ENCODE measurements at regions not wholly inside any gene's neighbourhood (a gene's known extent, or its start where the extent isn't known, plus 50 kb on each side); places are given as distances from the start of the nearest gene placed in this dataset.

GRCh38 chr3:87332789-87333188 lies 56.4 kb upstream of the POU1F1 start:
- Histone ChIP-seq H3K9ac (ENCODE audit: low read length) (no peak overlapping the region), H3K4me2 (ENCODE audit: low read length) (no peak overlapping the region), H3K9me3 (ENCODE audit: insufficient read depth, low read length) (no peaks in the 10 kb centered on the region), H3K36me3 (replicated peaks; ENCODE audit: low read depth, low read length) (no peaks in the 10 kb centered on the region), H3K27me3 (ENCODE audit: low read depth, low read length) (no peaks in the 10 kb centered on the region), H4K20me1 (ENCODE audit: insufficient read depth, low read length) (no peaks in the 10 kb centered on the region), H3K27ac (ENCODE audit: low read length) (no peak overlapping the region), H3K79me2 (ENCODE audit: low read length) (no peaks in the 10 kb centered on the region), H3K4me1 (ENCODE audit: low read length) (no peaks in the 10 kb centered on the region), H2AFZ (ENCODE audit: low read depth, low read length) (no peak overlapping the region), H3K4me3 (ENCODE audit: low read length) (no peak overlapping the region)
- TF ChIP-seq EZH2phosphoT487 (IDR thresholded peaks at IDR 0.05; ENCODE audit: low read depth), result no peak
- no peak for TF ChIP-seq CTCF (IDR thresholded peaks at IDR 0.05; ENCODE audit: low read depth, low read length)

GRCh38 chr3:87329065-87329464 lies 52.7 kb upstream of the POU1F1 start:
- Histone ChIP-seq H4K20me1 (ENCODE audit: insufficient read depth, low read length) (no peaks in the 10 kb centered on the region), H3K9ac (ENCODE audit: low read length) (no peak overlapping the region), H3K4me2 (ENCODE audit: low read length) (no peak overlapping the region), H3K9me3 (ENCODE audit: insufficient read depth, low read length) (no peaks in the 10 kb centered on the region), H3K79me2 (ENCODE audit: low read length) (no peaks in the 10 kb centered on the region), H3K36me3 (replicated peaks; ENCODE audit: low read depth, low read length) (no peaks in the 10 kb centered on the region), H3K27me3 (ENCODE audit: low read depth, low read length) (no peaks in the 10 kb centered on the region), H3K27ac (ENCODE audit: low read length) (no peak overlapping the region), H2AFZ (ENCODE audit: low read depth, low read length) (no peak overlapping the region), H3K4me1 (ENCODE audit: low read length) (no peaks in the 10 kb centered on the region), H3K4me3 (ENCODE audit: low read length) (no peak overlapping the region)
- no peak for TF ChIP-seq CTCF (IDR thresholded peaks at IDR 0.05; ENCODE audit: low read depth, low read length)
- TF ChIP-seq EZH2phosphoT487 (IDR thresholded peaks at IDR 0.05; ENCODE audit: low read depth), result no peak

Data from OCI-LY3 (cell line).